KMS-11 (cell line): ENCODE measurements at regions not wholly inside any gene's neighbourhood (a gene's known extent, or its start where the extent isn't known, plus 50 kb on each side); places are given as distances from the start of the nearest gene placed in this dataset.

Experiments
- H2AFZ ChIP-seq: fragments of 200-600 bp; sonication (generic); 2 replicates; pipeline ENCODE4 v1.6.1; 2016; ENCODE audit warnings: antibody characterized with exemption, mixed run types, low read depth
- H3K27ac ChIP-seq: fragments of 200-600 bp; sonication (generic); 2 replicates; pipeline ENCODE4 v1.6.1; 2016; ENCODE audit warnings: mild to moderate bottlenecking, mixed run types
- H3K27me3 ChIP-seq: fragments of 200-600 bp; sonication (generic); 2 replicates; pipeline ENCODE4 v1.6.1; 2017; ENCODE audit warnings: mild to moderate bottlenecking, low read depth, mixed run types, moderate library complexity; ENCODE audit not compliant: insufficient read depth
- H3K36me3 ChIP-seq: fragments of 200-600 bp; sonication (generic); 2 replicates; pipeline ENCODE4 v1.6.1; 2017; ENCODE audit warnings: mild to moderate bottlenecking, mixed run types; ENCODE audit not compliant: insufficient read depth
- H3K4me1 ChIP-seq: fragments of 200-600 bp; sonication (generic); 2 replicates; pipeline ENCODE4 v1.6.1; 2016; ENCODE audit warnings: mild to moderate bottlenecking, low read depth, mixed run types; ENCODE audit not compliant: poor library complexity, severe bottlenecking
- H3K4me2 ChIP-seq: fragments of 200-600 bp; sonication (generic); 2 replicates; pipeline ENCODE4 v1.7.0; 2016; ENCODE audit warnings: mild to moderate bottlenecking, mixed run types
- H3K4me3 ChIP-seq: fragments of 200-600 bp; sonication (generic); IDR thresholded peaks from 2 replicates; pipeline ENCODE4 v1.6.1; 2017; ENCODE audit warnings: low read depth, low read length, mixed read lengths; ENCODE audit not compliant: insufficient read depth
- H3K79me2 ChIP-seq: fragments of 200-600 bp; sonication (generic); 2 replicates; pipeline ENCODE4 v1.6.1; 2016; ENCODE audit warnings: low read depth, mixed run types; ENCODE audit not compliant: insufficient read depth
- H3K9ac ChIP-seq: fragments of 200-600 bp; sonication (generic); 2 replicates; pipeline ENCODE4 v1.6.1; 2016; ENCODE audit warnings: mild to moderate bottlenecking, mixed run types
- H4K20me1 ChIP-seq: fragments of 200-600 bp; sonication (generic); 2 replicates; pipeline ENCODE4 v1.6.1; 2016; ENCODE audit warnings: mild to moderate bottlenecking, mixed run types; ENCODE audit not compliant: insufficient read depth
- TF ChIP-seq, protein P1 (sequence below): fragments of 200-600 bp; sonication (generic); conservative IDR thresholded peaks from 2 replicates; pipeline ENCODE4 v1.6.1; 2017; ENCODE audit warnings: low read depth, mild to moderate bottlenecking, antibody characterized with exemption, low read length, moderate library complexity, mixed read lengths

DNA sequence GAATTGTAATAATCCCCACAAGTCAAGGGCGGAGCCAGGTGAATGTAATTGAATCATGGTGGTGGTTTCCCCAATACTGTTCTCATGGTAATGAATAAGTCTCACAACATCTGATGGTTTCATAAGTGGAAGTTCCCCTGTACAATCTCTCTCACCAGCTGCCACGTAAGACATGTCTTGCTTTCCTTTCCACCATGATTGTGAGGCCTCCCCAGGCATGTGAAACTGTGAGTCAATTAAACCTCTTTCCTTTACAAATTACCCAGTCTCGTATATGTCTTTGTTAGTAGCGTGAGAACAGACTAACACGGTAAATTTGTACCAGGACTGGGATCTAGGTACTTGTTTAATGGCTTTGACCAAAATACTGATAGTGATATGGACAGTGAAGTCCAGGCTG is 744.3 kb upstream of the REG3G start:
- H3K4me3 ChIP-seq, result no peak overlapping the region
- H4K20me1 ChIP-seq, result no peaks in the 10 kb centered on the region
- H3K36me3 ChIP-seq, result no peaks in the 10 kb centered on the region
- no peaks in the 10 kb centered on the region for H3K27me3 ChIP-seq
- H3K27ac ChIP-seq, result peak overlapping the region; percentile 93
- no peaks in the 10 kb centered on the region for H3K79me2 ChIP-seq
- peak overlapping the region; percentile 36 for H3K9ac ChIP-seq
- H2AFZ ChIP-seq, result peak overlapping the region; percentile 21; the same call in 1 of the 2 replicates
- peak overlapping the region; percentile 58 for H3K4me2 ChIP-seq
- TF ChIP-seq, protein P1, sequence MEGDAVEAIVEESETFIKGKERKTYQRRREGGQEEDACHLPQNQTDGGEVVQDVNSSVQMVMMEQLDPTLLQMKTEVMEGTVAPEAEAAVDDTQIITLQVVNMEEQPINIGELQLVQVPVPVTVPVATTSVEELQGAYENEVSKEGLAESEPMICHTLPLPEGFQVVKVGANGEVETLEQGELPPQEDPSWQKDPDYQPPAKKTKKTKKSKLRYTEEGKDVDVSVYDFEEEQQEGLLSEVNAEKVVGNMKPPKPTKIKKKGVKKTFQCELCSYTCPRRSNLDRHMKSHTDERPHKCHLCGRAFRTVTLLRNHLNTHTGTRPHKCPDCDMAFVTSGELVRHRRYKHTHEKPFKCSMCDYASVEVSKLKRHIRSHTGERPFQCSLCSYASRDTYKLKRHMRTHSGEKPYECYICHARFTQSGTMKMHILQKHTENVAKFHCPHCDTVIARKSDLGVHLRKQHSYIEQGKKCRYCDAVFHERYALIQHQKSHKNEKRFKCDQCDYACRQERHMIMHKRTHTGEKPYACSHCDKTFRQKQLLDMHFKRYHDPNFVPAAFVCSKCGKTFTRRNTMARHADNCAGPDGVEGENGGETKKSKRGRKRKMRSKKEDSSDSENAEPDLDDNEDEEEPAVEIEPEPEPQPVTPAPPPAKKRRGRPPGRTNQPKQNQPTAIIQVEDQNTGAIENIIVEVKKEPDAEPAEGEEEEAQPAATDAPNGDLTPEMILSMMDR, result no peak
- peaks cover 31% of the 10 kb centered on the region for H3K4me1 ChIP-seq

DNA sequence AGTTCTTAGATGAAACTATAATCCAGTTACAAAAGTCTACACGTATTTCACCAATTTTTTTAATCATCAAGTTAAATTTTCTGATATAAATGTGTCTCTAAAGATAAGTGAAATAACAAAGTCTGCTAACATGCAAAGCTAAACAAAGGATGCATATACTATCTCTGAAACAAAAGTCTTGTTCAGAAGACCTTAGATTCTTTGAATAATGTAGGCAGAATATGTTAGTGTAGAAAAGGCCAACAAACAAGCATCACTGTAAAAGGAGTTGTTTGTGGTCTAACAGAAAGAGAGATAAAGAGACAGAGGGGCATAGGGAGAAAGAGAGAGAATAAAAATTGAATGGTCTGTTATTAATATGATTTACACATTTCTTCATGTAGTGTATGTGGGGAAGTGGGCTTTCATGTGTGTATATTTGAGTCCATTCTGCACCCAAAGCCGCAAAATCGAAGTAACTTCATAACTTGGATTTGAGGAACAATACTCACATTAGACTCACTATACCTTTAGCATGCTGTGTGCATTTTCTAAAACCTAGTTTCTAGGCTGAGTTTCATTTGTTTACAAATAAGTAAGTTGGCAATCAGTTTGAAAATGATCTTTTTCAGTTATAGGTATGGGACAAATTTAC is 734.8 kb upstream of the REG3G start:
- Histone ChIP-seq H3K27me3 (no peaks in the 10 kb centered on the region), H3K9ac (no peak overlapping the region), H3K4me3 (no peak overlapping the region), H4K20me1 (no peaks in the 10 kb centered on the region), H3K79me2 (no peaks in the 10 kb centered on the region), H3K4me1 (no peaks in the 10 kb centered on the region), H2AFZ (no peak overlapping the region), H3K4me2 (no peak overlapping the region), H3K36me3 (no peaks in the 10 kb centered on the region), H3K27ac (no peak overlapping the region)
- TF ChIP-seq, protein P1, result no peak

DNA sequence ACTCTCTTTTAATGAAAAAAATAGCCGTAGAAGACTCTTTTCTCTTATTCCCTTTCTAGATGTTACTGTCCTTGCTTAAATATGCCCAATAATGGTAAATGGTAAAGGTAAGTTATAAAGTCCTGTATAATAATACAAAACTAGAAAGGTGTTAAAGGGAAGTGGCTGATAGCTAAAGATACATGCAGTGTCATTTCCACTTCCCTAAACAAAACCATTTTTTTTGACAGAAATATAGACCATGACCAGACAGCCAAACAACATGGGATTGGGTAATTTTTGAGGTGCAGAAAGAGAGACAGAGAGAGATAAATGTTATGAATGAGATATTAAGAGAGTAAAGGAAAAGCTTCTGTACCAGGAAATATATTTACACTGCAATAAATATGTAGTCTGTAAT is 731.7 kb upstream of the REG3G start:
- Histone ChIP-seq H3K4me1 (no peaks in the 10 kb centered on the region), H3K4me3 (no peak overlapping the region), H3K36me3 (no peaks in the 10 kb centered on the region), H2AFZ (no peak overlapping the region), H3K9ac (no peak overlapping the region), H3K27me3 (no peaks in the 10 kb centered on the region), H3K4me2 (no peak overlapping the region), H4K20me1 (no peaks in the 10 kb centered on the region), H3K79me2 (no peaks in the 10 kb centered on the region), H3K27ac (no peak overlapping the region)
- TF ChIP-seq, protein P1, result no peak

DNA sequence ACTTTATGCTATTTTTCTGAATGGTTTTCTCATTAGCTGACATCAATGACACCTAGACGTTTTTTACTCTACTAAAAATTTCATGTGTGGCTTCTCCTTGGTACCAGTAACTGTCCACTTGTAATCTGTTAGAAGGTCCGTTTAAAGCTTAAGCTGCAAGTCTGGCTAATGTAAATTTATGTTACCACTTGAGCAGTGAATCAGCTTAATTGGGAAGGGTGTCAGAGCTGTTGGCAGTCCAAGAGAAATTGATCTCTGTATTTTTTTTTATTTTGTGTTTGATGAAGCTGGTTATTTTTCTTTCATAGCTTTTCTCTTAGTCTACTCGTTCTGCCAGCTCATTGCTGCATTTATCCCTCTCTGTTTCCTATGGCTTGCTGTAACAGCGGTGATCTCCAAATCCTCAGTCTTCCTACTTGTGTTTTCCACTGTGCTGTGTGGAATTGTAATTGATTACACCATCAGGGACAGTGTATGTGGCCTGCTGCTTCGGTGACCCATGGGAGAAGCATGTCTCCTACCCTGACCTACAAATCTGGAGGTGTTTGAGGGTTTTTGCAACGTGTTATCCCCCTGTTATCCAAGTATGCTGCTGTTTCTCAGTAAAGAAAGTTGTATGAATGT is 724.2 kb upstream of the REG3G start:
- Histone ChIP-seq H3K4me3 (no peak overlapping the region), H3K4me2 (no peak overlapping the region), H3K79me2 (no peaks in the 10 kb centered on the region), H3K9ac (no peak overlapping the region), H3K27ac (no peak overlapping the region), H3K36me3 (no peaks in the 10 kb centered on the region), H3K27me3 (no peaks in the 10 kb centered on the region), H3K4me1 (no peaks in the 10 kb centered on the region), H2AFZ (no peak overlapping the region), H4K20me1 (no peaks in the 10 kb centered on the region)
- TF ChIP-seq, protein P1, result no peak
